ENCODE measurements at regions not wholly inside any gene's neighbourhood (a gene's known extent, or its start where the extent isn't known, plus 50 kb on each side); places are given as distances from the start of the nearest gene placed in this dataset.

DNA sequence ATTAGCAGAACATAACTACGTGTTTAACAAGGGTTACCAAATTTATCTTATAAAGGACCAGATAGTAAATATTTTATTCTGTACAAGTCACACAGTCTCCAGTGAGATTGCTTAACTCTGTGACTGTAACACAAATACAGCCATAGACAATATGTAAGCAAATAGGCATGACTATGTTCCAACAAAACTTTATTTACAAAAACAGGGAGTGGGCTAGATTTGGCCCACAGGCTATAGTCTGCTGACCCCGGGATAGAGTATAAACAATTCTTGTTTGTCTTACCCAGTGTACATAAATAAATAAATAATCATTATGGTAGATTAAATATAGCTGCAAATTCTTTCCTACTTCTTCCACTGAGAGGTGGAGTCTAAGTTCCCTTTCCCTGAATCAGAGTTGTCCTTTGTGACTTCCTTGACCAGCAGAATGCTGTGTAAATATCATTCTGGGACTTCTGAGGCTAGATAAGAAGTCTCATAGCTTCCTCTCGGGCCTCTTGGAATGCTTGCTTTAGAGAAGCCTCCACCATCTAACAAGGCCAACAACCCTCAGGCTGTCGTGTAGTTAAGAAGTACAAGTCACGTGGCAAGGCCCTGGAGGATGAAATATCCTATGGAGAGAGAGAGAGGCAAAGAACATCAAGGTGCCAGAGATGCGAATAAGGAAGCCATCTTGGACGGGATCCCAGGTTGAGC, 59.1 kb upstream of the TMEM244 start:
- intact Hi-C loops (cut with micrococcal nuclease): no loop called here

DNA sequence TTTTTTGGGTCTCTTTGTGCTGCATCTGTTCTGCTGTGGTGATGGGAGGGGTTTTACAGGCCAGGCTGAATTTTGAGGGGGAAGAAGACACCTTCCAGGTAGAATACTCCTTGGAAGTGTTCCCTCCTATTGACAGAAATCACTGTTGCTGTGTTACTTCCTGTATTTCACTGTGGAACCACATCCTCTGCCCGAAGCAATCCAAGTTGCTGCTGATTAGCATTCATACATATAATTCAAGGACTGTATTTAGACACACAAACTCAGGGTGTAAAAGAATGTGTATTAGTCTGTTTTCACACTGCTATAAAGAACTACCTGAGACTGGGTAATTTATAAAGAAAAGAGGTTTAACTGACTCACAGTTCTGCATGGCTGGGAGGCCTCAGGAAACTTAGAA, 50.6 kb upstream of the TMEM244 start:
- intact Hi-C loops (cut with micrococcal nuclease): no loop called here

All from T-helper 2 cell treated with Interferon-gamma antibody and Interleukin-4, amounts not matched to agents 100 ng/mL and 5 ng/mL, for 36 hours (primary cell).